HEK293 (cell line): ENCODE measurements at regions not wholly inside any gene's neighbourhood (a gene's known extent, or its start where the extent isn't known, plus 50 kb on each side); places are given as distances from the start of the nearest gene placed in this dataset.

Source experiments
- CTCF ChIA-PET: fragments of 350-600 bp; formaldehyde crosslinking; extraction: SDS; loops from one replicate; lab custom pipeline; 2021; ENCODE audit warnings: antibody characterized with exemption; lab: Yijun Ruan, JAX
- POLR2A ChIA-PET: fragments of 300-600 bp; formaldehyde crosslinking; extraction: SDS; loops from one replicate; lab custom pipeline; 2020; ENCODE audit warnings: antibody characterized with exemption, inconsistent platforms; lab: Yijun Ruan, JAX
- H3K27ac ChIP-seq: fragments of 200-500 bp; sonication (Bioruptor generic); 2 replicates; pipeline ENCODE4 v1.5.1; 2014; ENCODE audit warnings: low read depth, low read length, control low read depth, inconsistent platforms; ENCODE audit errors: extremely low read depth
- H3K36me3 ChIP-seq, 2 experiments: fragments of 200-500 bp in 1 of 2; sonication (Bioruptor generic) in 1 of 2; 1 replicate in 1 of 2; 2 replicates in 1 of 2; pipeline ENCODE4 v1.5.1; 2014 to 2017; ENCODE audit warnings: inconsistent platforms in 2 of 2, low read length in 2 of 2; ENCODE audit not compliant: control insufficient read depth in 2 of 2, insufficient read depth in 1 of 2
- H3K4me1 ChIP-seq: fragments of 200-500 bp; sonication (Bioruptor generic); 2 replicates; pipeline ENCODE4 v1.5.1; 2014; ENCODE audit warnings: mild to moderate bottlenecking, low read length, inconsistent platforms; ENCODE audit not compliant: control insufficient read depth, insufficient read depth
- H3K4me3 ChIP-seq: 2 replicates; pipeline ENCODE4 v1.5.1; 2011; ENCODE audit warnings: low read depth, mild to moderate bottlenecking, control low read depth, low read length, moderate library complexity
- H3K9me3 ChIP-seq: fragments of 200-500 bp; sonication (Bioruptor generic); 2 replicates; pipeline ENCODE4 v1.5.1; 2014; ENCODE audit warnings: low read depth, low read length, inconsistent platforms; ENCODE audit not compliant: control insufficient read depth, insufficient read depth
- FEZF1 ChIP-seq: fragments of 450-650 bp; formaldehyde crosslinking; IDR thresholded peaks from 2 replicates; pipeline ENCODE4 v1.5.1; 2016; ENCODE audit warnings: missing biosample characterization, missing genetic modification characterization
- GLIS2 ChIP-seq: fragments of 450-650 bp; formaldehyde crosslinking; IDR thresholded peaks from 2 replicates; pipeline ENCODE4 v1.5.1; 2016; ENCODE audit warnings: missing biosample characterization, missing genetic modification characterization
- IKZF3 ChIP-seq: fragments of 450-650 bp; IDR thresholded peaks from 2 replicates; pipeline ENCODE4 v1.5.0; 2018; ENCODE audit warnings: missing biosample characterization, mild to moderate bottlenecking, missing genetic modification characterization, moderate library complexity
- KLF8 ChIP-seq: fragments of 450-650 bp; formaldehyde crosslinking; IDR thresholded peaks from 2 replicates; pipeline ENCODE4 v1.5.1; 2016; ENCODE audit warnings: missing biosample characterization, missing genetic modification characterization
- KLF9 ChIP-seq: fragments of 450-650 bp; formaldehyde crosslinking; IDR thresholded peaks from 2 replicates; pipeline ENCODE4 v1.5.1; 2016; ENCODE audit warnings: missing biosample characterization, missing genetic modification characterization, low read depth
- OSR2 ChIP-seq: fragments of 450-650 bp; formaldehyde crosslinking; IDR thresholded peaks from 2 replicates; pipeline ENCODE4 v1.5.1; 2016; ENCODE audit warnings: missing biosample characterization, missing genetic modification characterization
- OVOL3 ChIP-seq: fragments of 450-650 bp; formaldehyde crosslinking; IDR thresholded peaks from 2 replicates; pipeline ENCODE4 v1.5.1; 2016; ENCODE audit warnings: missing biosample characterization, missing genetic modification characterization
- SCRT2 ChIP-seq: fragments of 450-650 bp; formaldehyde crosslinking; IDR thresholded peaks from 2 replicates; pipeline ENCODE4 v1.5.1; 2016; ENCODE audit warnings: missing biosample characterization, missing genetic modification characterization
- SP3 ChIP-seq: fragments of 450-650 bp; formaldehyde crosslinking; IDR thresholded peaks from 2 replicates; pipeline ENCODE4 v1.5.1; 2016; ENCODE audit warnings: missing biosample characterization, missing genetic modification characterization
- SP7 ChIP-seq: fragments of 450-650 bp; formaldehyde crosslinking; IDR thresholded peaks from 2 replicates; pipeline ENCODE4 v1.5.1; 2016; ENCODE audit warnings: missing biosample characterization, missing genetic modification characterization
- ZBTB48 ChIP-seq: fragments of 450-650 bp; formaldehyde crosslinking; IDR thresholded peaks from 2 replicates; pipeline ENCODE4 v1.5.1; 2016; ENCODE audit warnings: missing biosample characterization, missing genetic modification characterization
- ZNF140 ChIP-seq: fragments of 450-650 bp; formaldehyde crosslinking; IDR thresholded peaks from 2 replicates; pipeline ENCODE4 v1.5.1; 2016; ENCODE audit warnings: missing biosample characterization, missing genetic modification characterization
- ZNF175 ChIP-seq: fragments of 450-650 bp; formaldehyde crosslinking; IDR thresholded peaks from 2 replicates; pipeline ENCODE4 v1.5.1; 2016; ENCODE audit warnings: missing biosample characterization, missing genetic modification characterization
- ZNF19 ChIP-seq: fragments of 450-650 bp; formaldehyde crosslinking; IDR thresholded peaks from 2 replicates; pipeline ENCODE4; 2016; ENCODE audit warnings: missing biosample characterization, missing genetic modification characterization, low read depth
- ZNF202 ChIP-seq: fragments of 450-650 bp; formaldehyde crosslinking; IDR thresholded peaks from 2 replicates; pipeline ENCODE4 v1.5.1; 2016; ENCODE audit warnings: missing biosample characterization, missing genetic modification characterization, borderline replicate concordance
- ZNF211 ChIP-seq: fragments of 450-650 bp; formaldehyde crosslinking; IDR thresholded peaks from 2 replicates; pipeline ENCODE4 v1.5.1; 2016; ENCODE audit warnings: low read depth, missing biosample characterization, missing genetic modification characterization
- ZNF214 ChIP-seq: fragments of 450-650 bp; formaldehyde crosslinking; IDR thresholded peaks from 2 replicates; pipeline ENCODE4 v1.5.1; 2017; ENCODE audit warnings: missing biosample characterization, mild to moderate bottlenecking, missing genetic modification characterization, borderline replicate concordance
- ZNF24 ChIP-seq: fragments of 450-650 bp; formaldehyde crosslinking; IDR thresholded peaks from 2 replicates; pipeline ENCODE4 v1.5.1; 2016; ENCODE audit warnings: missing biosample characterization, missing genetic modification characterization
- ZNF416 ChIP-seq: fragments of 450-650 bp; formaldehyde crosslinking; IDR thresholded peaks from 2 replicates; pipeline ENCODE4 v1.5.1; 2016; ENCODE audit warnings: missing biosample characterization, missing genetic modification characterization
- ZNF433 ChIP-seq: fragments of 450-650 bp; formaldehyde crosslinking; IDR thresholded peaks from 2 replicates; pipeline ENCODE4 v1.5.1; 2016; ENCODE audit warnings: missing biosample characterization, missing genetic modification characterization, low read depth
- TF ChIP-seq, protein P1 (sequence below): fragments of 450-650 bp; formaldehyde crosslinking; IDR thresholded peaks from 2 replicates; pipeline ENCODE4 v1.5.1; 2016; ENCODE audit warnings: missing biosample characterization, missing genetic modification characterization
- TF ChIP-seq, protein P2 (sequence below): fragments of 450-650 bp; formaldehyde crosslinking; conservative IDR thresholded peaks from 2 replicates; pipeline ENCODE4 v1.5.1; 2016; ENCODE audit warnings: low read depth, missing biosample characterization, missing genetic modification characterization
- TF ChIP-seq, protein P3 (sequence below): fragments of 450-650 bp; IDR thresholded peaks from 2 replicates; pipeline ENCODE4 v1.5.1; 2018; ENCODE audit warnings: missing biosample characterization, mild to moderate bottlenecking, missing genetic modification characterization
- TF ChIP-seq, protein P4 (sequence below): fragments of 450-650 bp; formaldehyde crosslinking; IDR thresholded peaks from 2 replicates; pipeline ENCODE4 v1.5.1; 2017; ENCODE audit warnings: missing biosample characterization, missing genetic modification characterization

DNA sequence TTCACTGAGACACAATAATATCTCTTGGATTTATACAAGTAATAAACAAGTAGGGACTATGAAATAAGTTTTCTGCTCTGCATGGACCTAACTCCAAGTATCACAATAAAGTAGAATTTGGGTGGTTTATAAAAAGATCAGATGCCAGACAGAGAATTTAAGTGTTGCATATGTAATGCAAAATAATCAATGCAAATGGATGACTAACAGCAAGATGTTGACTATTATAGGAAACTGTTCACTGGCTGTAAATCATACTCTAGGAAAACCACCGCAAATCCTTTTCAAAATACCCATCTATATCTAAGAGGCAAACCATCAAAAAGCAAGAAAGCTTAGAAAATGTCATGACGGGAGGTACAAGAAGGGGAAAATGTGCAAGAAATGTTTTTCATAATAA lies 539.8 kb upstream of the FAM174A start:
- Histone ChIP-seq H3K36me3 (no peaks in the 10 kb centered on the region), H3K4me3 (no peak overlapping the region), H3K9me3 (no peaks in the 10 kb centered on the region), H3K27ac (no peak overlapping the region), H3K4me1 (no peaks in the 10 kb centered on the region)
- ChIA-PET CTCF (no interaction called here), POLR2A (no interaction called here)
- TF ChIP-seq GLIS2 (tag by site-specific recombination) = no peak
- TF ChIP-seq, protein P1, sequence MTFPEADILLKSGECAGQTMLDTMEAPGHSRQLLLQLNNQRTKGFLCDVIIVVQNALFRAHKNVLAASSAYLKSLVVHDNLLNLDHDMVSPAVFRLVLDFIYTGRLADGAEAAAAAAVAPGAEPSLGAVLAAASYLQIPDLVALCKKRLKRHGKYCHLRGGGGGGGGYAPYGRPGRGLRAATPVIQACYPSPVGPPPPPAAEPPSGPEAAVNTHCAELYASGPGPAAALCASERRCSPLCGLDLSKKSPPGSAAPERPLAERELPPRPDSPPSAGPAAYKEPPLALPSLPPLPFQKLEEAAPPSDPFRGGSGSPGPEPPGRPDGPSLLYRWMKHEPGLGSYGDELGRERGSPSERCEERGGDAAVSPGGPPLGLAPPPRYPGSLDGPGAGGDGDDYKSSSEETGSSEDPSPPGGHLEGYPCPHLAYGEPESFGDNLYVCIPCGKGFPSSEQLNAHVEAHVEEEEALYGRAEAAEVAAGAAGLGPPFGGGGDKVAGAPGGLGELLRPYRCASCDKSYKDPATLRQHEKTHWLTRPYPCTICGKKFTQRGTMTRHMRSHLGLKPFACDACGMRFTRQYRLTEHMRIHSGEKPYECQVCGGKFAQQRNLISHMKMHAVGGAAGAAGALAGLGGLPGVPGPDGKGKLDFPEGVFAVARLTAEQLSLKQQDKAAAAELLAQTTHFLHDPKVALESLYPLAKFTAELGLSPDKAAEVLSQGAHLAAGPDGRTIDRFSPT (tag by site-specific recombination) = no peak
- no peak for TF ChIP-seq ZNF211
- no peak for TF ChIP-seq KLF9 (tag by site-specific recombination)
- no peak for TF ChIP-seq ZNF416
- TF ChIP-seq FEZF1 (tag by site-specific recombination) = no peak
- no peak for TF ChIP-seq OSR2 (tag by site-specific recombination)
- TF ChIP-seq IKZF3 (tag by site-specific recombination) = no peak
- TF ChIP-seq, protein P2, sequence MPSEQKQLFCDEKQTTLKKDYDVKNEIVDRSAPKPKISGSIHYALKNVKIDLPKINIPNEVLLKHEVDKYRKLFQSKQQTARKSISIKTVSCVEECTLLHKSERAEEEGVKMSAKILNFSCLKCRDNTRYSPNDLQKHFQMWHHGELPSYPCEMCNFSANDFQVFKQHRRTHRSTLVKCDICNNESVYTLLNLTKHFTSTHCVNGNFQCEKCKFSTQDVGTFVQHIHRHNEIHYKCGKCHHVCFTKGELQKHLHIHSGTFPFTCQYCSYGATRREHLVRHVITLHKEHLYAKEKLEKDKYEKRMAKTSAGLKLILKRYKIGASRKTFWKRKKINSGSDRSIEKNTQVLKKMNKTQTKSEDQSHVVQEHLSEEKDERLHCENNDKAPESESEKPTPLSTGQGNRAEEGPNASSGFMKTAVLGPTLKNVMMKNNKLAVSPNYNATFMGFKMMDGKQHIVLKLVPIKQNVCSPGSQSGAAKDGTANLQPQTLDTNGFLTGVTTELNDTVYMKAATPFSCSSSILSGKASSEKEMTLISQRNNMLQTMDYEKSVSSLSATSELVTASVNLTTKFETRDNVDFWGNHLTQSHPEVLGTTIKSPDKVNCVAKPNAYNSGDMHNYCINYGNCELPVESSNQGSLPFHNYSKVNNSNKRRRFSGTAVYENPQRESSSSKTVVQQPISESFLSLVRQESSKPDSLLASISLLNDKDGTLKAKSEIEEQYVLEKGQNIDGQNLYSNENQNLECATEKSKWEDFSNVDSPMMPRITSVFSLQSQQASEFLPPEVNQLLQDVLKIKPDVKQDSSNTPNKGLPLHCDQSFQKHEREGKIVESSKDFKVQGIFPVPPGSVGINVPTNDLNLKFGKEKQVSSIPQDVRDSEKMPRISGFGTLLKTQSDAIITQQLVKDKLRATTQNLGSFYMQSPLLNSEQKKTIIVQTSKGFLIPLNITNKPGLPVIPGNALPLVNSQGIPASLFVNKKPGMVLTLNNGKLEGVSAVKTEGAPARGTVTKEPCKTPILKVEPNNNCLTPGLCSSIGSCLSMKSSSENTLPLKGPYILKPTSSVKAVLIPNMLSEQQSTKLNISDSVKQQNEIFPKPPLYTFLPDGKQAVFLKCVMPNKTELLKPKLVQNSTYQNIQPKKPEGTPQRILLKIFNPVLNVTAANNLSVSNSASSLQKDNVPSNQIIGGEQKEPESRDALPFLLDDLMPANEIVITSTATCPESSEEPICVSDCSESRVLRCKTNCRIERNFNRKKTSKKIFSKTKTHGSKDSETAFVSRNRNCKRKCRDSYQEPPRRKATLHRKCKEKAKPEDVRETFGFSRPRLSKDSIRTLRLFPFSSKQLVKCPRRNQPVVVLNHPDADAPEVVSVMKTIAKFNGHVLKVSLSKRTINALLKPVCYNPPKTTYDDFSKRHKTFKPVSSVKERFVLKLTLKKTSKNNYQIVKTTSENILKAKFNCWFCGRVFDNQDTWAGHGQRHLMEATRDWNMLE (tag by site-specific recombination) = no peak
- TF ChIP-seq SP7 (tag by site-specific recombination) = no peak
- TF ChIP-seq ZNF214 = no peak
- TF ChIP-seq SCRT2 = no peak
- no peak for TF ChIP-seq KLF8 (tag by site-specific recombination)
- TF ChIP-seq ZNF175 (tag by site-specific recombination) = no peak

DNA sequence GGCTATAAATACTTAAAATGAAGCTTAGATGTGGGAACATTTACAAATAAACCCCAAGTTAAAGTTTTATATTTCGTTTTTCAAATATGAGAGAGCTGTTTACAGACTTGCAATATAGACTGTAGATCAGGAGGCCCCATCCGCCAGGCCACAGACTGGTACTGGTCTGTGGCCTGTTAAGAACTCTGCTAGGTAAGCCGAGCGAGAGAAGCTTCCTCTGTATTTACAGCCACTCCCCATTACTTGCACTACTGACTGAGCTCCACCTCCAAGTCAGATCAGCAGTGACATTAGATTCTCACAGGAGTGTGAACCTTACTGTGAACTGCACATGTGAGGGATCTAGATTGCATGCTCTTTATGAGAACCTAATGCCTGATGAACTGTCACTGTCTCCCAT lies 561.4 kb upstream of the FAM174A start:
- no peak for TF ChIP-seq ZNF433 (tag by site-specific recombination)
- no peak overlapping the region for H3K27ac ChIP-seq
- H3K4me1 ChIP-seq = no peaks in the 10 kb centered on the region
- ChIA-PET CTCF (interaction anchor here (0.6 to 0.9 kb wide), 2 partner anchors 19 to 54 kb away, joined by 3 read pairs; no protein-coding TSS in a partner anchor), POLR2A (no interaction called here)
- H3K36me3 ChIP-seq = no peaks in the 10 kb centered on the region
- H3K4me3 ChIP-seq = no peak overlapping the region
- no peaks in the 10 kb centered on the region for H3K9me3 ChIP-seq

DNA sequence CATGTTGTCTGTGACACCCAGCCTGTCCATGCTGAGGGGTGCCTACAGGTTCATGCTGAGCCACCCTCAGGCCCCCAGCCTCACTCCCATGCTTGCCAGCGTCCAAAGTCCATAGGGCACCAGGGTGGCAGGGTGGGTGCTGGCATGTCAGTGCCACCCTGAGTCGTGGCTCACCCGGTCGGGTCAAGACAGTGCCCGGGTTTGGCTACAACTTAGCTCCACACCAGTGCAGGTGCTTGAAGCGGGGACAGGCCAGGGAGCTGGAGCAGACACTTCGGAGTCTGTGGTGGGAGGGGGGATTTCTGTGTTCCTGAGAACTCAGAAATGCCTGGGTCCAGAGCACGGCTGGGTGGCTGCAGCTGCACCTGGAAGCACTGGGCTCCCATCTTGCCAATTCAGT lies 579.2 kb upstream of the FAM174A start:
- POLR2A ChIA-PET = no interaction called here
- H3K9me3 ChIP-seq = no peaks in the 10 kb centered on the region
- CTCF ChIA-PET = no interaction called here
- H3K36me3 ChIP-seq = no peaks in the 10 kb centered on the region
- no peak overlapping the region for H3K4me3 ChIP-seq
- H3K27ac ChIP-seq = no peak overlapping the region
- no peaks in the 10 kb centered on the region for H3K4me1 ChIP-seq
- no peak for TF ChIP-seq ZNF202 (tag by site-specific recombination)
- no peak for TF ChIP-seq SP3 (tag by site-specific recombination)
- no peak for TF ChIP-seq ZNF19 (tag by site-specific recombination)
- TF ChIP-seq, protein P3, sequence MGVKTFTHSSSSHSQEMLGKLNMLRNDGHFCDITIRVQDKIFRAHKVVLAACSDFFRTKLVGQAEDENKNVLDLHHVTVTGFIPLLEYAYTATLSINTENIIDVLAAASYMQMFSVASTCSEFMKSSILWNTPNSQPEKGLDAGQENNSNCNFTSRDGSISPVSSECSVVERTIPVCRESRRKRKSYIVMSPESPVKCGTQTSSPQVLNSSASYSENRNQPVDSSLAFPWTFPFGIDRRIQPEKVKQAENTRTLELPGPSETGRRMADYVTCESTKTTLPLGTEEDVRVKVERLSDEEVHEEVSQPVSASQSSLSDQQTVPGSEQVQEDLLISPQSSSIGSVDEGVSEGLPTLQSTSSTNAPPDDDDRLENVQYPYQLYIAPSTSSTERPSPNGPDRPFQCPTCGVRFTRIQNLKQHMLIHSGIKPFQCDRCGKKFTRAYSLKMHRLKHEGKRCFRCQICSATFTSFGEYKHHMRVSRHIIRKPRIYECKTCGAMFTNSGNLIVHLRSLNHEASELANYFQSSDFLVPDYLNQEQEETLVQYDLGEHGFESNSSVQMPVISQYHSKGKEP (tag by site-specific recombination) = no peak
- no peak for TF ChIP-seq ZNF140 (tag by site-specific recombination)
- no peak for TF ChIP-seq OVOL3
- TF ChIP-seq ZNF24 (tag by site-specific recombination) = no peak
- TF ChIP-seq, protein P4, sequence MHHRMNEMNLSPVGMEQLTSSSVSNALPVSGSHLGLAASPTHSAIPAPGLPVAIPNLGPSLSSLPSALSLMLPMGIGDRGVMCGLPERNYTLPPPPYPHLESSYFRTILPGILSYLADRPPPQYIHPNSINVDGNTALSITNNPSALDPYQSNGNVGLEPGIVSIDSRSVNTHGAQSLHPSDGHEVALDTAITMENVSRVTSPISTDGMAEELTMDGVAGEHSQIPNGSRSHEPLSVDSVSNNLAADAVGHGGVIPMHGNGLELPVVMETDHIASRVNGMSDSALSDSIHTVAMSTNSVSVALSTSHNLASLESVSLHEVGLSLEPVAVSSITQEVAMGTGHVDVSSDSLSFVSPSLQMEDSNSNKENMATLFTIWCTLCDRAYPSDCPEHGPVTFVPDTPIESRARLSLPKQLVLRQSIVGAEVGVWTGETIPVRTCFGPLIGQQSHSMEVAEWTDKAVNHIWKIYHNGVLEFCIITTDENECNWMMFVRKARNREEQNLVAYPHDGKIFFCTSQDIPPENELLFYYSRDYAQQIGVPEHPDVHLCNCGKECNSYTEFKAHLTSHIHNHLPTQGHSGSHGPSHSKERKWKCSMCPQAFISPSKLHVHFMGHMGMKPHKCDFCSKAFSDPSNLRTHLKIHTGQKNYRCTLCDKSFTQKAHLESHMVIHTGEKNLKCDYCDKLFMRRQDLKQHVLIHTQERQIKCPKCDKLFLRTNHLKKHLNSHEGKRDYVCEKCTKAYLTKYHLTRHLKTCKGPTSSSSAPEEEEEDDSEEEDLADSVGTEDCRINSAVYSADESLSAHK = no peak
- no peak for TF ChIP-seq ZBTB48 (tag by site-specific recombination)
